Aorta (tissue), 5 donors: ENCODE measurements at regions not wholly inside any gene's neighbourhood (a gene's known extent, or its start where the extent isn't known, plus 50 kb on each side); places are given as distances from the start of the nearest gene placed in this dataset.
A peak's percentile ranks its signal among the peaks of the same experiment; 100 is the strongest.

ENCODE experiments used
- ATAC-seq: fragments of 200-7000 bp; cut with Tn5 transposase; one replicate; pipeline ENCODE4 v1.9.1; 2022; ENCODE audit warnings: moderate library complexity; ENCODE audit not compliant: low FRiP score
- DNase-seq, 2 donors: peaks; one replicate each; pipeline ENCODE4 v3.0.0-alpha.2; 2020
- H3K27ac ChIP-seq, 2 donors: one replicate each; pipeline ENCODE4 v1.5.1; 2013; ENCODE audit warnings: low read length in 2 of 2, mild to moderate bottlenecking in 2 of 2, moderate library complexity in 2 of 2, control low read depth in 1 of 2, inconsistent platforms in 1 of 2, low read depth in 1 of 2
- H3K27me3 ChIP-seq, 2 donors: one replicate each; pipeline ENCODE4 v1.6.1; 2013; ENCODE audit warnings: control low read depth in 1 of 2, low read length in 1 of 2, mild to moderate bottlenecking in 1 of 2, moderate library complexity in 1 of 2; ENCODE audit not compliant: insufficient read depth in 2 of 2, control insufficient read depth in 1 of 2
- H3K36me3 ChIP-seq, 2 donors: one replicate each; pipeline ENCODE4 v1.6.1; 2013; ENCODE audit warnings: control low read depth in 1 of 2, low read length in 1 of 2, mild to moderate bottlenecking in 1 of 2; ENCODE audit not compliant: insufficient read depth in 2 of 2, control insufficient read depth in 1 of 2
- H3K4me1 ChIP-seq, 2 donors: one replicate each; pipeline ENCODE4 v1.6.1; 2013; ENCODE audit warnings: low read length in 2 of 2, control low read depth in 1 of 2, mild to moderate bottlenecking in 1 of 2, moderate library complexity in 1 of 2; ENCODE audit not compliant: insufficient read depth in 2 of 2, control insufficient read depth in 1 of 2
- H3K4me3 ChIP-seq, 2 donors: one replicate each; pipeline ENCODE4 v1.5.1; 2013; ENCODE audit warnings: low read length in 2 of 2, control low read depth in 1 of 2, mild to moderate bottlenecking in 1 of 2
- H3K9me3 ChIP-seq: one replicate; pipeline ENCODE4 v1.6.1; 2013; ENCODE audit warnings: mild to moderate bottlenecking, low read length; ENCODE audit not compliant: control insufficient read depth
- WGBS, 2 donors: extraction: QIAGEN DNeasy Blood & Tissue Kit; methylation state at CpG; one replicate each; pipeline ENCODE4 v1.1.7; 2013; 5-methylcytosine and 5-hydroxymethylcytosine counted together
- intact Hi-C, 2 donors: fragments of 100-400 bp; cut with DNase I; formaldehyde crosslinking; loops; one replicate each; pipeline versions ENCODE4 v1.14.2 to v1.15.0; 2022
- donor health status: healthy with polysubstance abuse.
- donor health status: Bipolar disorder and iron deficiency.
- donor health status: DM: no; HTN: no; CAD: no.
- donor health status: DM: no; HTN: no; CAD: no.
- donor health status: DM: yes; HTN: yes; CAD: no.

- Histone ChIP-seq H3K4me3 (no peak overlapping the region), H3K9me3 (no peaks in the 10 kb centered on the region), H3K36me3 (no peaks in the 10 kb centered on the region), H3K27me3 (no peaks in the 10 kb centered on the region), H3K27ac (no peak overlapping the region), H3K4me1 (no peaks in the 10 kb centered on the region)
- intact Hi-C loops = no loop called here
- 53 to 58% methylated on average over 4 of the region's 4 CpGs for WGBS, 2 donors
- DNase-seq (no peak), ATAC-seq (no peak)
Measured at GRCh38 chr21:20661246-20661645, 337.0 kb upstream of the NCAM2 start.

GRCh38 chr21:20661745-20662422, 336.3 kb upstream of the NCAM2 start:
- intact Hi-C loops = no loop called here
- ATAC-seq (no peak), DNase-seq (no peak)
- Histone ChIP-seq H3K9me3 (no peaks in the 10 kb centered on the region), H3K4me1 (no peaks in the 10 kb centered on the region), H3K27ac (no peak overlapping the region), H3K27me3 (no peaks in the 10 kb centered on the region), H3K36me3 (no peaks in the 10 kb centered on the region), H3K4me3 (no peak overlapping the region)

- Histone ChIP-seq H3K36me3 (no peaks in the 10 kb centered on the region), H3K4me3 (no peak overlapping the region), H3K27ac (no peak overlapping the region), H3K27me3 (no peaks in the 10 kb centered on the region), H3K9me3 (no peaks in the 10 kb centered on the region), H3K4me1 (no peaks in the 10 kb centered on the region)
- intact Hi-C loops = no loop called here
- ATAC-seq (no peak), DNase-seq (no peak)
- 28 to 45% methylated on average over 2 of the region's 2 CpGs for WGBS, 2 donors
Measured at GRCh38 chr21:20662514-20662913, 335.7 kb upstream of the NCAM2 start.

GRCh38 chr21:20667931-20668330, 330.3 kb upstream of the NCAM2 start:
- H3K4me3 ChIP-seq = no peak overlapping the region
- no peak for DNase-seq
- no peak for ATAC-seq
- no peaks in the 10 kb centered on the region for H3K4me1 ChIP-seq
- intact Hi-C loops = no loop called here
- H3K36me3 ChIP-seq = no peaks in the 10 kb centered on the region
- H3K9me3 ChIP-seq = no peaks in the 10 kb centered on the region
- no peak overlapping the region for H3K27ac ChIP-seq
- H3K27me3 ChIP-seq = no peaks in the 10 kb centered on the region
- 64 to 70% methylated on average over 2 of the region's 2 CpGs for whole genome bisulfite sequencing, 2 donors

- H3K9me3 ChIP-seq = no peaks in the 10 kb centered on the region
- H3K27ac ChIP-seq = no peak overlapping the region
- no peak overlapping the region for H3K4me3 ChIP-seq
- DNase-seq = no peak
- intact Hi-C loops = no loop called here
- H3K4me1 ChIP-seq = no peaks in the 10 kb centered on the region
- ATAC-seq = no peak
- no peaks in the 10 kb centered on the region for H3K27me3 ChIP-seq
- no peaks in the 10 kb centered on the region for H3K36me3 ChIP-seq
- 87 to 89% methylated on average over 1 of the region's 1 CpG for WGBS, 2 donors
Measured at GRCh38 chr21:20685475-20685874, 312.7 kb upstream of the NCAM2 start.

GRCh38 chr21:20698585-20698984, 299.6 kb upstream of the NCAM2 start:
- no peak overlapping the region for H3K4me3 ChIP-seq
- H3K27me3 ChIP-seq = no peaks in the 10 kb centered on the region
- intact Hi-C loops = no loop called here
- H3K36me3 ChIP-seq = no peaks in the 10 kb centered on the region
- peak; percentile 38 for ATAC-seq
- no peaks in the 10 kb centered on the region for H3K9me3 ChIP-seq
- WGBS, 2 donors = 80% methylated on average over 1 of the region's 1 CpG
- H3K4me1 ChIP-seq = no peaks in the 10 kb centered on the region
- H3K27ac ChIP-seq = no peak overlapping the region
- no peak for DNase-seq

GRCh38 chr21:20701235-20701634, 297.0 kb upstream of the NCAM2 start:
- DNase-seq (no peak), ATAC-seq (no peak)
- Histone ChIP-seq H3K4me3 (no peak overlapping the region), H3K4me1 (no peaks in the 10 kb centered on the region), H3K27ac (no peak overlapping the region), H3K27me3 (no peaks in the 10 kb centered on the region), H3K9me3 (no peaks in the 10 kb centered on the region), H3K36me3 (no peaks in the 10 kb centered on the region)
- 73 to 88% methylated on average over 6 of the region's 6 CpGs for WGBS, 2 donors
- intact Hi-C loops = no loop called here

GRCh38 chr21:20703112-20703767, 295.0 kb upstream of the NCAM2 start:
- intact Hi-C loops = no loop called here
- Histone ChIP-seq H3K27ac (no peak overlapping the region), H3K4me1 (no peaks in the 10 kb centered on the region), H3K9me3 (no peaks in the 10 kb centered on the region), H3K27me3 (no peaks in the 10 kb centered on the region), H3K4me3 (no peak overlapping the region), H3K36me3 (no peaks in the 10 kb centered on the region)
- ATAC-seq (no peak), DNase-seq (no peak)
- 13 to 18% methylated on average over 4 of the region's 4 CpGs for WGBS, 2 donors

GRCh38 chr21:20720623-20721022, 277.6 kb upstream of the NCAM2 start:
- intact Hi-C loops = no loop called here
- ATAC-seq (no peak), DNase-seq (no peak)
- no peaks in the 10 kb centered on the region for H3K9me3 ChIP-seq
- H3K27ac ChIP-seq = no peak overlapping the region
- H3K4me1 ChIP-seq = no peaks in the 10 kb centered on the region
- no peaks in the 10 kb centered on the region for H3K36me3 ChIP-seq
- H3K27me3 ChIP-seq = no peaks in the 10 kb centered on the region
- H3K4me3 ChIP-seq = no peak overlapping the region
- 18 to 37% methylated on average over 2 of the region's 2 CpGs for WGBS, 2 donors
